Heart left ventricle (tissue), 13 donors: ENCODE measurements at regions not wholly inside any gene's neighbourhood (a gene's known extent, or its start where the extent isn't known, plus 50 kb on each side); places are given as distances from the start of the nearest gene placed in this dataset.

Experiments
- POLR2A ChIP-seq, 2 donors: fragments of 450-650 bp; IDR thresholded peaks; one replicate each; pipeline ENCODE4 v1.6.1; 2017; ENCODE audit warnings: antibody characterized with exemption in 2 of 2, mild to moderate bottlenecking in 2 of 2, moderate library complexity in 2 of 2
- TF ChIP-seq, protein P1 (sequence below), 12 donors: fragments of 200-600 bp; sonication (generic) in 4 of 12; IDR thresholded peaks; one replicate each; pipeline versions ENCODE4 v1.5.0 to v1.8.0; 2018 to 2022; ENCODE audit warnings: antibody characterized with exemption in 12 of 12, mild to moderate bottlenecking in 5 of 12
- donor health status: ischemic (EF 13 %, LVEDD 7.1; RV severe dilation, severe dysfunction).
- donor health status: DM: no; HTN: yes; CAD: no.
- donor health status: DM: no; HTN: no; CAD: no.
- donor health status: ischemic (EF 25% LVEDD 6.9; RV normal size, moderate dysfunction).
- donor health status: ischemic (EF 25% LVEDD 5.7; RV mildly dilated, moderate dysfunction).
- donor health status: ischemic (EF 35%, LVEDD 5.7; RV mildly dilated, moderate dysfunction).
- donor health status: nonischemic (EF 11% LVEDD 7.7; RV severe dilation, severe dysfunction).
- donor health status: DM: yes; HTN: yes; CAD: no.
- donor health status: PGD.
- donor health status: ischemic (EF 29% LVEDD 5.4; RV normal size, mild dysfunction).
- donor health status: nonischemic (EF 23%, LVEDD 6.1; RV moderate dilation, normal function).

DNA sequence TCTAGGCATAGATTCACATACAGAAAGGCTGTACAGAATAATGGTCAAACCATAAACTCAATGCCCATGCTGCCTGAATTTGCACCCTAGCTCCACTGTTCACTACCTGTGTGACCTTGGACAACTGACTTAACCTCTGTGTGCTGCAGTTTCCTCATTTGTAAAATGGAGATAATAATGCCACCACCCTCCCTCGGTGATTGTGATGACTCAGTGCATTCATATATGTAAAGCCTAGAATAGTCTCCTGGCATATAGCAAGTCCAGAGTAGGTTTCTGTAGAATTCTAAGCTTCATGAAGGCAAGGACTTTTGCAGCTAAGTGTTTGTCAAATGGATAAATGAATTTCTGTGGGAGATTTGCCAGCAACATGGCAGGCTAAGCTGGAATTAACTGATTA lies 297.8 kb upstream of the NR4A3 start:
- TF ChIP-seq, protein P1, sequence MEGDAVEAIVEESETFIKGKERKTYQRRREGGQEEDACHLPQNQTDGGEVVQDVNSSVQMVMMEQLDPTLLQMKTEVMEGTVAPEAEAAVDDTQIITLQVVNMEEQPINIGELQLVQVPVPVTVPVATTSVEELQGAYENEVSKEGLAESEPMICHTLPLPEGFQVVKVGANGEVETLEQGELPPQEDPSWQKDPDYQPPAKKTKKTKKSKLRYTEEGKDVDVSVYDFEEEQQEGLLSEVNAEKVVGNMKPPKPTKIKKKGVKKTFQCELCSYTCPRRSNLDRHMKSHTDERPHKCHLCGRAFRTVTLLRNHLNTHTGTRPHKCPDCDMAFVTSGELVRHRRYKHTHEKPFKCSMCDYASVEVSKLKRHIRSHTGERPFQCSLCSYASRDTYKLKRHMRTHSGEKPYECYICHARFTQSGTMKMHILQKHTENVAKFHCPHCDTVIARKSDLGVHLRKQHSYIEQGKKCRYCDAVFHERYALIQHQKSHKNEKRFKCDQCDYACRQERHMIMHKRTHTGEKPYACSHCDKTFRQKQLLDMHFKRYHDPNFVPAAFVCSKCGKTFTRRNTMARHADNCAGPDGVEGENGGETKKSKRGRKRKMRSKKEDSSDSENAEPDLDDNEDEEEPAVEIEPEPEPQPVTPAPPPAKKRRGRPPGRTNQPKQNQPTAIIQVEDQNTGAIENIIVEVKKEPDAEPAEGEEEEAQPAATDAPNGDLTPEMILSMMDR (IDR thresholded peaks at IDR 0.05), result no peak
- no peak for TF ChIP-seq POLR2A (IDR thresholded peaks at IDR 0.05)
